Epithelial cell of esophagus (primary cell): ENCODE measurements at regions not wholly inside any gene's neighbourhood (a gene's known extent, or its start where the extent isn't known, plus 50 kb on each side); places are given as distances from the start of the nearest gene placed in this dataset.

Source experiments
- DNase-seq: peaks from one replicate; pipeline ENCODE4 v3.0.0; 2010; ENCODE audit warnings: low read depth
- H3K4me3 ChIP-seq: 2 replicates; pipeline ENCODE4 v1.5.1; 2011; ENCODE audit warnings: mild to moderate bottlenecking, low read length, control low read depth
- CTCF ChIP-seq: IDR thresholded peaks from 2 replicates; pipeline ENCODE4 v1.5.1; 2011; ENCODE audit warnings: low read depth, mild to moderate bottlenecking, low read length, control low read depth, inconsistent platforms; ENCODE audit not compliant: insufficient read depth; ENCODE audit errors: missing control alignments

- no peak overlapping the region for H3K4me3 ChIP-seq
- TF ChIP-seq CTCF, result no peak
- DNase-seq, result no peak
These were observed 406.2 kb upstream of the PSMD7 start for GRCh38 chr16:73890186-73891128.

DNA sequence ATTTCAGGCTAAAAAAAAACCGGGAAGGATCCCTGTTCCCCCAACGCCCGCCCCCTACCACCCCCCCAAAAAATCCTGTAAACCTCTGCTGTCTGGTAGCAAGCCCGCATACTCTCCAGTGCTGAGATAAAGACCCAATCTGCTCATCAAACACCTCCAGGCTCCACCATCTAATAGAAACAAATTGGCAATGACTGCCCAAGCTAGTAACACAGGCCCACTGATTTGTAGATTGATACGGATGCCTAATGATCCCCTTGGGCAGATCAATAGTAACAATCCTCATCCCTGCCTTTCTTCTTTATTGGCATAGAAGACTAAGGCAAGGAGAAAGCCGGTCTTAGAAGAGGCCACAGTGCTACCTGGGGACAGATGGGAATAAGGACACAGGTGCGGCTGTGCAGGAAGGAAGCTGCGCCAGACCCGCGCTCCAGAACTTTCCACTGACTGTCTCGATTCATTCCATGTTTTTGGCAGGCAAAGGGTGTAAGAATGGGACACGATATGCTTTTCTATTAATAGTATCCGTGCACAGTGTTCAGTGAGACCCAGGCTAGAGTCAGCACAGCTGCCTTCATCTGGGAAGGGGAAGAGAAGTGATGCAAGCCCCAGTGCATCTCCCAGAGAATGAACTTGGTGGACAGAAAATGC is 407.6 kb upstream of the PSMD7 start:
- no peak for TF ChIP-seq CTCF
- no peak for DNase-seq
- H3K4me3 ChIP-seq, result no peak overlapping the region

DNA sequence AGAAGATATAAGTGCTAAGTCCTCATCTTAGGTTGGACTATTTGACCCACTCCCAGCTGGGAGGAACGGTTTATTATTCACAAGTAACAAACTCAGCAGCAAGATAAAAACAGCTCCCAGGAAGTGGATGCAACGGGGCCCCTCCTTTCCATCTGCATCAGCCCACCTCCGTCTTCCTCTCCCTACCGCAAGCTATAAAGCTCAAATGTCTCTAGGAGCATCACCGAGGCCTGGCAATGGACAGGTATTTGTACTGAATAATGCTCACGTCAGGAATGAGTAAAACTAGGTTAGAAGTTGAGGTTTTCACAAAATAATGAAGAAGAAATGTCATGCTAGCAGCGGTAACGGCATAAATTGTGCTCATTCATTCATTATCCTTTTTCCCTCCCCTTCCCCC is 408.7 kb upstream of the PSMD7 start:
- DNase-seq, result no peak
- TF ChIP-seq CTCF, result no peak
- H3K4me3 ChIP-seq, result no peak overlapping the region

GRCh38 chr16:73886426-73886825 is 410.2 kb upstream of the PSMD7 start:
- TF ChIP-seq CTCF, result no peak
- no peak overlapping the region for H3K4me3 ChIP-seq
- no peak for DNase-seq

- H3K4me3 ChIP-seq, result no peak overlapping the region
- TF ChIP-seq CTCF, result no peak
- no peak for DNase-seq
These were observed 411.3 kb upstream of the PSMD7 start for GRCh38 chr16:73885319-73885718.

GRCh38 chr16:73883841-73884240 is 412.8 kb upstream of the PSMD7 start:
- H3K4me3 ChIP-seq, result no peak overlapping the region
- no peak for TF ChIP-seq CTCF
- no peak for DNase-seq
